Effector memory CD8-positive, alpha-beta T cell (primary cell): ENCODE measurements at regions not wholly inside any gene's neighbourhood (a gene's known extent, or its start where the extent isn't known, plus 50 kb on each side); places are given as distances from the start of the nearest gene placed in this dataset.
"Not testable (repeated sequence)": the region's sequence is repeated elsewhere in the genome, so short reads cannot be mapped to it uniquely, and the experiment has no call there.

ENCODE experiments used
- ATAC-seq: fragments of 150-1000 bp; cut with Tn5 transposase; replicated peaks from 2 replicates; pipeline ENCODE4 v1.10.0; 2021; ENCODE audit warnings: mild to moderate bottlenecking, moderate library complexity
- DNase-seq, 3 experiments: peaks; one replicate each; pipeline ENCODE4 v3.0.0; 2021
- H3K27ac Mint-ChIP-seq, 2 donors: one replicate each; pipeline ENCODE4 v1.8.0; 2022; ENCODE audit warnings: mild to moderate bottlenecking in 2 of 2, mixed read lengths in 2 of 2, moderate library complexity in 2 of 2
- H3K27me3 Mint-ChIP-seq, 2 donors: one replicate each; pipeline ENCODE4 v1.8.0; 2022; ENCODE audit warnings: mixed read lengths in 2 of 2
- H3K36me3 Mint-ChIP-seq: one replicate; pipeline ENCODE4 v1.8.0; 2022; ENCODE audit warnings: mild to moderate bottlenecking, moderate library complexity, mixed read lengths; ENCODE audit not compliant: insufficient read depth
- H3K4me1 Mint-ChIP-seq, 2 donors: one replicate each; pipeline ENCODE4 v1.8.0; 2022; ENCODE audit warnings: low read depth in 2 of 2, mixed read lengths in 2 of 2
- H3K4me3 Mint-ChIP-seq, 2 donors: one replicate each; pipeline ENCODE4 v1.8.0; 2022; ENCODE audit warnings: mild to moderate bottlenecking in 2 of 2, mixed read lengths in 2 of 2, moderate library complexity in 2 of 2
- H3K9me3 Mint-ChIP-seq, 2 donors: one replicate each; pipeline ENCODE4 v1.8.0; 2022; ENCODE audit warnings: mixed read lengths in 2 of 2

DNA sequence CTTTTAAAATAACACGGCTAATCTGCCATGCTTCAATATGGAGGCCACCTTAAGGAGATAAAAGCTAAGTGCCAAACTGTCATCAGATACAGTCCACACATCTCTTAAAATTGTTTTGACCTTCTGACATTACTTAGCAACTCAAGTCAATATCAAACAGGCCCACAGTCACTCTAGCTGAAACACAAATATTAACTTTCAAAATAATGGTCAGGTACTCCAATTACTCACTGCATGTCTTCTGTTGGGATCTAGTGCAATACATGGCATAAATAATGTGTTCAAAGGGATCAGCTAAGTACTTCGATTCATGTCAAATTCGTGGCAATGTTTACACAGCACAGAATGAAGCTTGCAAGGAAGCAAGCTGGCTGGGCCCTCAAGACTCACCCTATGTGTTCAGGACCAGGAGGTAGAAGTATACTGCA lies 133.9 kb upstream of the BEND6 start:
- ATAC-seq (no peak), DNase-seq (no peak)
- H3K4me1 Mint-ChIP-seq, result no peaks in the 10 kb centered on the region
- no peaks in the 10 kb centered on the region for H3K9me3 Mint-ChIP-seq
- no peaks in the 10 kb centered on the region for H3K27me3 Mint-ChIP-seq
- peaks cover 3% of the 10 kb centered on the region for H3K36me3 Mint-ChIP-seq
- no peak overlapping the region for H3K27ac Mint-ChIP-seq
- H3K4me3 Mint-ChIP-seq, result no peak overlapping the region

DNA sequence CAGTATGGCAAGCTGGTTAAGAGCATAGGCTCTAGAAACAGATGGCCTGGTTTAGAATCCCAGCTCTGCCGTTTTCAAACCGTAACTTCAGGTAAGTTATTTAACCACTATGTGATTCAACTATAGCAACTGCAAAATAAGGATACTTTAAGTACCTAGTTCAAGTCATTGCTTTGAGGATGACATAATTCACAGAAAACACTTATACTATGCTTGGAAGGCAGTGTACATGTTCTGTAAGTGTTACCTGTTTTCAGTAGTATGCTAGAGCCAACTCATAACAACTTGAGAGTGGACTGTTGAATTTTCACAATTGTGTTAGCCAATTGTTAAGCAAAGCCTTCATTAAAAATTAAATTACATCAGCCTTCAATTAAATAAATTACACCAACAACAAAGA lies 134.8 kb upstream of the BEND6 start:
- Mint-ChIP-seq H3K36me3 (peaks cover 3% of the 10 kb centered on the region), H3K9me3 (no peaks in the 10 kb centered on the region), H3K27ac (no peak overlapping the region), H3K4me3 (no peak overlapping the region), H3K27me3 (no peaks in the 10 kb centered on the region), H3K4me1 (no peaks in the 10 kb centered on the region)
- ATAC-seq (no peak), DNase-seq (no peak)

DNA sequence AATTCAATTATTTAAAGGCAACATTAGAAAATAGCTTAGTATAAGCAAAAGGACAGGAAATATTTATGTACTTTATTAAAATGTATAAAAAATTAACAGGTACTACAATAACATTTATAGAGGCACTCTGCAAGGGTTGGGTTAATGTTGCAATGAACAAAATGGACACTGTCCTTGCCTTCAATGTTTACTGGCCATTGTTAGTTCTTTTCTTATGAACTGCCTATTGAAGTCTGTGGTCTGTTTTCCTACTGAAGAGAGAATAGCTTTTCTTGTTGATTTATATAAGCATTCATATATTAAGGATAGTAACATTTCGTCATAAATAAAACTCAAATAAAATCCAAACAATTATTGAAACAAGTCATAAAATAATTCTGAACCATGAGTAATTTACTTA lies 135.3 kb upstream of the BEND6 start:
- Mint-ChIP-seq H3K27me3 (no peaks in the 10 kb centered on the region), H3K27ac (no peak overlapping the region), H3K9me3 (no peaks in the 10 kb centered on the region), H3K4me3 (no peak overlapping the region), H3K36me3 (peaks cover 3% of the 10 kb centered on the region), H3K4me1 (no peaks in the 10 kb centered on the region)
- no peak for DNase-seq
- ATAC-seq, result no peak

DNA sequence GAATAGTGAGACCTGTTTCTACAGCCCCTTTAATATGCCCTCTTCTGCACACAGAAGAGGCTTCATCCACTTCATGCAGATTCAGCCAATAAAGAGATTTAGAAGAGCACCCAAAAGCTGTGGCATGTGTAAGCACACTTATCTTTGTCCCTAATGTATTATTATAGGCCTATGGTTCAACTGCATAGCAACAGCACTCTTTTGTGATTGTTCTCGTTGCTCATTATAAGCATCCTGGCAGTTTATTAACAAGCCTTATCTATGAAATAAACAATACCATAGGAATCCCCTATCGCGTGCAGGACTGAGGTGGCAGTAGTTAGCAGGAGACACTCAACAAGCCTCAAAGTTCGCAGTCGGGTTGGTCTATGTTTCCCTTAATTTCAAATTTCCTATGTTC lies 138.5 kb upstream of the BEND6 start:
- Mint-ChIP-seq H3K27me3 (no peaks in the 10 kb centered on the region), H3K36me3 (peaks cover 3% of the 10 kb centered on the region), H3K27ac (no peak overlapping the region), H3K4me3 (no peak overlapping the region), H3K4me1 (no peaks in the 10 kb centered on the region), H3K9me3 (no peaks in the 10 kb centered on the region)
- ATAC-seq (no peak), DNase-seq (no peak)

DNA sequence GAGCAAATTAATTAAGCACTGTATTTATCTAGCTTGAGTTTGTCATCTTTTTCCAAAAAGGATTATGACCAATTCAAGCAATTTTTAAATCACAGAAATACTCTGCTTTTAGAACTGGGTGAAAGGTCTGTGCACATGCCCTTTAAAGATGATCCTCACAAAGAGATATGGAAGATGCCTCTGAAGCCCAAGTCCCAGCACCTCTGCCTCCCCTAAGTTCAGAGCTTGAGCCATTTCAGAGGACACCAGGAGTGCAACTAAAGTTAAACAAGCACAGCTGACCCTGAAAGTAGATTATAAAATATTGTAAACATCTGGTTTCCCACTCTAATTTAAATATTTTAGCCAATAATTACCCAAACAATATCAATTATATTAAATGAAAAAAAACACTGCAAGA lies 139.5 kb upstream of the BEND6 start:
- no peaks in the 10 kb centered on the region for H3K27me3 Mint-ChIP-seq
- no peaks in the 10 kb centered on the region for H3K4me1 Mint-ChIP-seq
- DNase-seq (no peak), ATAC-seq (no peak)
- H3K27ac Mint-ChIP-seq, result no peak overlapping the region
- H3K4me3 Mint-ChIP-seq, result no peak overlapping the region
- no peaks in the 10 kb centered on the region for H3K9me3 Mint-ChIP-seq
- peaks cover 3% of the 10 kb centered on the region for H3K36me3 Mint-ChIP-seq

DNA sequence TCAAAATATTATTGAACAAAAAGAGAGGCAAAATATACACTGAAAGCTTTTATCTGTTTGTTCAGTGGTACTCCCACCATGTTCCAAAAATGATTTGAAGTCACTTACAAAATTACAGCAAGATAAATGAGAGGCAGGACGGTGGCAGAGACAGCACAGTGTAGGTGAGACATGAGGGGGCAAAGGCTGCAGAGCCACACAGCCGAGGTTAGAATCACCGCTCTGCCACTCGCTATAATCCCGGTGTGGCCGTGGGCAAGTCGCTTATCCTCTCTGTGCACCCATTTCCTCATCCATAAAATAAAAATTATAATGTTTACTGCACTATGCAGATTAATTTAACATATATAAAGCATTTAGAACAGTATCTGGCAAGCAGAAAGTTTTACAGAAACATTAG lies 140.1 kb upstream of the BEND6 start:
- no peaks in the 10 kb centered on the region for H3K27me3 Mint-ChIP-seq
- no peaks in the 10 kb centered on the region for H3K4me1 Mint-ChIP-seq
- ATAC-seq (no peak), DNase-seq (no peak)
- H3K36me3 Mint-ChIP-seq, result peaks cover 3% of the 10 kb centered on the region
- no peaks in the 10 kb centered on the region for H3K9me3 Mint-ChIP-seq
- H3K27ac Mint-ChIP-seq, result no peak overlapping the region
- H3K4me3 Mint-ChIP-seq, result no peak overlapping the region

DNA sequence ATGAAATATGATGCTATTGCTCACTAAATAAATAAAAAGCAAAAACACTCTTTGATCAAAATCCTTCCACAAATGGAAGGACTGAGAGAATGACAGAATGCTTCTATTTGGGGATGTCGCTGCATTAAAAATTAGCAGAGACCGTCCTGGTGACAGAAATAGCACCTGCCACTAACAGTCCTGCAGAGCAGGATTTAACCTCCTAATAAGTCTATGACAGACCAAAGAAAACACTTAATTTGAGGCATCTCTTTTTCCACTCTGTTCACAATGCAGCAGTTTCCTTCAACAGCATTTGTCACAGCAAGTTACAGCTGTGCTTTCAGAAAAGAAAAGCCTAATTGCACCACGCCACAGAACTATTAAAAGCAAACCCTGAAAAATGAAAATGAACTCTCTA lies 140.6 kb upstream of the BEND6 start:
- no peaks in the 10 kb centered on the region for H3K9me3 Mint-ChIP-seq
- H3K4me1 Mint-ChIP-seq, result no peaks in the 10 kb centered on the region
- no peak for DNase-seq
- peaks cover 3% of the 10 kb centered on the region for H3K36me3 Mint-ChIP-seq
- no peak overlapping the region for H3K4me3 Mint-ChIP-seq
- H3K27ac Mint-ChIP-seq, result no peak overlapping the region
- ATAC-seq, result no peak
- no peaks in the 10 kb centered on the region for H3K27me3 Mint-ChIP-seq

DNA sequence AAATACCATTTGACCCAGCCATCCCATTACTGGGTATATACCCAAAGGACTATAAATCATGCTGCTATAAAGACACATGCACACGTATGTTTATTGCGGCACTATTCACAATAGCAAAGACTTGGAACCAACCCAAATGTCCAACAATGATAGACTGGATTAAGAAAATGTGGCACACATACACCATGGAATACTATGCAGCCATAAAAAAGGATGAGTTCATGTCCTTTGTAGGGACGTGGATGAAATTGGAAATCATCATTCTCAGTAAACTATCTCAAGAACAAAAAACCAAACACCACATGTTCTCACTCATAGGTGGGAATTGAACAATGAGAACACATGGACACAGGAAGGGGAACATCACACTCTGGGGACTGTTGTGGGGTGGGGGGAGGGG lies 142.1 kb upstream of the BEND6 start:
- not testable (repeated sequence) for ATAC-seq, H3K4me1 Mint-ChIP-seq, H3K27me3 Mint-ChIP-seq, H3K9me3 Mint-ChIP-seq, H3K36me3 Mint-ChIP-seq, DNase-seq, H3K27ac Mint-ChIP-seq, H3K4me3 Mint-ChIP-seq

DNA sequence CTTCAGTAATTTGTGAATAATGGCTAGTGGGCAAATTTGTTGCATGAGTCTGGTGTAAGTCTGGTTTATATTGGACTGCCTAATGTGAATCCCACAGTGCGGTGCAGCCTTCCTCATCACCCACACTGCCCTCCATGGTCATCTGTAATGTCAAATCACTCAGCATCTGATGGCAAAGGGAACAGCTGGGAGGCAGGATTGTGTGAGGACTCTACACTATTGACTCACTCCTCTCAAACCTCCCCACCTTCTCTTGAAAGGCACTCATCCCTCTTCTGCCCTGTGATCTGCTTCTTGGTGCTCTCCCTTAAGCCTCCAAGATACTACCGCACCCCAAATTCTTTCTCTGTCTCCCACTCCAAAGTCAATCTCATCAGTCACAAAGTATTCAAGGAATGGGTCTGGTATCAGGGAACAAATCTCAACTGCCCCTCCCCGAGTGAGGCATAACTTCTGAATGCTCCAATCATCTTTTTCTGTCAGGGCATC lies 146.0 kb upstream of the BEND6 start:
- no peaks in the 10 kb centered on the region for H3K36me3 Mint-ChIP-seq
- DNase-seq (no peak), ATAC-seq (no peak)
- H3K9me3 Mint-ChIP-seq, result no peaks in the 10 kb centered on the region
- no peak overlapping the region for H3K4me3 Mint-ChIP-seq
- H3K27me3 Mint-ChIP-seq, result no peaks in the 10 kb centered on the region
- H3K4me1 Mint-ChIP-seq, result no peaks in the 10 kb centered on the region
- H3K27ac Mint-ChIP-seq, result no peak overlapping the region

DNA sequence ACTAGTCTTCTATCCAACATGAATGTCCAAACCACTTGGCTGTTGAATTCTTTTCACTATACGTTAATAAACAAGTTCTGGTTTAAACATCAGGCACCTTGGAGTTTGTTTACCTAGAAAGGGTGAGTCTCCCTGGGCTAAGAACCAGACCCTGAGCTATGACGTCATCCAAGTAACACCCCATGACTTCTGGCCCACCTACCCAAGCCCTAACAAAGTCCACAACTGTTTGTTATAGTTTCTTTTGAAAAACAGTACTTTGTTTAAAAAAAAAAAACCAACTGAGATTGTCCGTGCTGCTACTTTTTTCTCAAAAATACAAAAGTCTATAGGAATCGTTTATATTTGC lies 146.9 kb upstream of the BEND6 start:
- DNase-seq (no peak), ATAC-seq (no peak)
- Mint-ChIP-seq H3K36me3 (no peaks in the 10 kb centered on the region), H3K4me1 (no peaks in the 10 kb centered on the region), H3K27me3 (no peaks in the 10 kb centered on the region), H3K4me3 (no peak overlapping the region), H3K27ac (no peak overlapping the region), H3K9me3 (no peaks in the 10 kb centered on the region)

DNA sequence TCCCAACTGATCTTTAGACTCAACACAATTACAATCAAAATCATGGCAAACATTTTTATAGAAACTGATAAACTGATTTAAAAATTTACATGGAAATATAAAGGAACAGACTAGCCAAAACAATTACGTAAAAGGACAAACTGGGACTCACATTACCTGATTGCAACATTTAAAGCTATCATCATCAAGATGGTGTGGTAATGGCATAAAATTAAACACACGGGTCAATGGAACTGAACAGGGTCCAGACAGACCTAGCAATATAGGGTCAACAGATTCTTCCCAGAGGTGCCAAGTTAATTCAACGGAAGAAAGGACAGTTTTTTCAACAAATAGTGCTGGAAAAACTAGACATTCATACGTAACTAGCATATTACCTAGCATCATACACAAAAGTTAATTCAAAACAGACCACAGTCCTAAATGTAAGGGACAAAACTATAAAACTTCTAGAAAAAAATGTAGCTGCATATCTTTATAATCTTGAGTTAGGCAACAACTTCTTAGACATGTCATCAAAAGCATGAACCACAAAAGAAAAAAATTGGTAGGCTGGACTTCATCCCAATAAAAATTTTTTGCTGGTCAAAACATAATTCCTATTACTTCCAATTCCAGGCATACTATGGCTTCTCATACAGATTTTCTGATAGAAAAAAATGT lies 147.4 kb upstream of the BEND6 start:
- H3K9me3 Mint-ChIP-seq, result no peaks in the 10 kb centered on the region
- no peaks in the 10 kb centered on the region for H3K36me3 Mint-ChIP-seq
- no peaks in the 10 kb centered on the region for H3K4me1 Mint-ChIP-seq
- no peak overlapping the region for H3K27ac Mint-ChIP-seq
- no peaks in the 10 kb centered on the region for H3K27me3 Mint-ChIP-seq
- ATAC-seq (no peak), DNase-seq (no peak)
- H3K4me3 Mint-ChIP-seq, result no peak overlapping the region

DNA sequence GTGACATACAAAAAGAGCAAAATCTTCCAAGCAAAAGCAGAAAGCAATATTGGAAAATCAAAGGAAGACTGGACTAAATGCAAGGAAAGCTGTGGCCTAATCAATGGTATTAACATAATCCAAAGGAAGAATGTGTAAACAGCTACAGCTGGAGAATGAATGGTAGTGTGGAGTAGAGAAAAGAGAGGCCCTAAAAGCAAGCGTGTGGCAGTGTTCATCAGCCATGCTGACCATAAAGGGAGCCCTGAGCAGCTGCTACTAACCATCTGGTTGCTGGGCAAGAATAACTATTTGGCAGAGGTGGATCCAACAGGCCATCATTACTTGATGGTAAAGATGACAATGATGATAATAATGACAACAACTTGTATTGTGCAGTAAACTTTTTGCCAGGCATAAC lies 148.5 kb upstream of the BEND6 start:
- no peak overlapping the region for H3K27ac Mint-ChIP-seq
- DNase-seq (no peak), ATAC-seq (no peak)
- H3K27me3 Mint-ChIP-seq, result no peaks in the 10 kb centered on the region
- no peaks in the 10 kb centered on the region for H3K4me1 Mint-ChIP-seq
- H3K36me3 Mint-ChIP-seq, result no peaks in the 10 kb centered on the region
- no peaks in the 10 kb centered on the region for H3K9me3 Mint-ChIP-seq
- H3K4me3 Mint-ChIP-seq, result no peak overlapping the region

DNA sequence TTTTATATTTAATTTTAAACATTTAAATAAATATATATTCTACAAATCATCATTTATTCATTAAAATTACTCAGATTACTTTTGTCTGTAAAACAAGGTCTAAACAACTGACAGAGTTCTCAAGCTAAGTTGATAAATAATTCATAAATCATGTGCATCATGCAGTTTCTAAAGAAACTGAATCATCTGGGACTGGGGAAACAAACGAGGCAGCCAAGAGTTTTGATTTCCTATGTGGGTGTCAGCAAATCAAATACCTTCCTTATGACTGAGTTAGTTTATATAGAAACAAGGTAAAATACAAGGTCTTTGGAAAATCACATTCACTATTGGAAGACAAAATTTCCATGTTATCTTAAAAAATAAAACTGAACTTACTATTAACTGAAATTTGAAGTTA lies 149.9 kb upstream of the BEND6 start:
- no peak for ATAC-seq
- no peaks in the 10 kb centered on the region for H3K27me3 Mint-ChIP-seq
- no peaks in the 10 kb centered on the region for H3K36me3 Mint-ChIP-seq
- no peak for DNase-seq
- H3K4me3 Mint-ChIP-seq, result no peak overlapping the region
- H3K27ac Mint-ChIP-seq, result no peak overlapping the region
- H3K9me3 Mint-ChIP-seq, result no peaks in the 10 kb centered on the region
- H3K4me1 Mint-ChIP-seq, result no peaks in the 10 kb centered on the region

DNA sequence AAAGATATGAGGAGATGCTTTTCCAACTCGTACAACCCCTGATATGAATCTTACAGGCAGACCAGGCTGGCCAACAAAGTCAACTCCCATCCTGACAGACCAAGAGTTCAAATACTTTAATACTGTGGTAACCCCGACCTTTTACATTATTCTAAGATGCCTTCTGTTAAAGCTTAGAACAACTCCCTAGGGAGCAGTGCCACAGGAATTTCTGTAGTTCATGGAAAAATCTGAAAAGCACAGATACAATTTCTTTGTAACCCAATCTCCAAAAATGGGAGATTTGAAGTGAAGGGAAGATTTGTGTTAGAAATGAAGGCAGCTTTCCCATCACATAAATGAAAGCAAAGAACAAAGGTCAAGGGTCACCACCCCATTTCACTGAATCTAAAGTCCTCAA lies 151.3 kb upstream of the BEND6 start:
- no peaks in the 10 kb centered on the region for H3K36me3 Mint-ChIP-seq
- H3K4me3 Mint-ChIP-seq, result no peak overlapping the region
- H3K4me1 Mint-ChIP-seq, result no peaks in the 10 kb centered on the region
- ATAC-seq (no peak), DNase-seq (no peak)
- H3K27me3 Mint-ChIP-seq, result no peaks in the 10 kb centered on the region
- no peaks in the 10 kb centered on the region for H3K9me3 Mint-ChIP-seq
- H3K27ac Mint-ChIP-seq, result no peak overlapping the region

DNA sequence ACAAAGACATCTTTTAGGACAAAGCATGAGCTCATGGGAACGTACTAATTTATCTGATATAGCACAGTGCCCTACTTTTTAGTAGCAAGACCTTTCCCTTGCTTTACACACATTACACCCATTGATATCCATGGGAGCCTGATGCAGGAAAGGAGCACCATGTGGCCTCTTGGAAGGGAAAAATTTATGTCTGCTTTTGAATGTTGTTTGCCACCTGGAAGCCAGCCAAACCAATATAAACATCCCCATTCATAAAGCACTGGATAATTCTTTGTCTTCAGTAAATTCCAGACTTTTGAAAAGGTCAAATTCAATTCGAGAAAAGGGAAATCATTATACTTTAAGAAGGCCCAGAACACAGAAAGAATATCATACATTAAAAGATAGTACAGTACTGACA lies 152.3 kb upstream of the BEND6 start:
- Mint-ChIP-seq H3K4me1 (no peaks in the 10 kb centered on the region), H3K36me3 (no peaks in the 10 kb centered on the region), H3K9me3 (no peaks in the 10 kb centered on the region), H3K27me3 (no peaks in the 10 kb centered on the region), H3K27ac (no peak overlapping the region), H3K4me3 (no peak overlapping the region)
- DNase-seq (no peak), ATAC-seq (no peak)
